ENCODE measurements at regions not wholly inside any gene's neighbourhood (a gene's known extent, or its start where the extent isn't known, plus 50 kb on each side); places are given as distances from the start of the nearest gene placed in this dataset.

DNA sequence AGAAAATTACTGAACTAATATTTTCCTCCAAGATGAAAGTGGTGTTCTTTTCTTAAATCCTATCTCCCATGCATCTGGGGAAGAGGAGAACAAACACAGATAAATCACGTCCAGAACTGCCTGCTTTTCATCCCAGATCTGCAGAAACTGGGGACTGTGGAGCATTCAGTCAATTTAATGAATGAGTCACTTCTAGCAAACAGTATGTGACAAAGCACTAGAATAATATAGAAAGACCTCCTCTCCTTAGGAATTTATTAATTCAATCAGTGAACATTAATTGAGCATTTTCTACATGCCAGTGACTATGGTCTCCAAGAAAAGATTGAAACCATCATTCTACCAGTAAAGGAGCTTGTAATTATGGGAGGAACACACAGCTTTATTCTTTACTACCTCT lies 693.4 kb upstream of the ID2 start:
- intact Hi-C loops (cut with micrococcal nuclease) = no loop called here
- H3K79me2 ChIP-seq (ENCODE audit: insufficient read depth, low read length) = no peaks in the 10 kb centered on the region
- H3K27me3 Mint-ChIP-seq (ENCODE audit: low read depth in 3 of 3) = peaks cover 0 to 3% (median 0%) of the 10 kb centered on the region in 3 donors
- DNase-seq = no peak
- no CpG with 5 or more reads among the region's 1 CpG for WGBS (ENCODE audit: insufficient coverage)
- H3K4me2 ChIP-seq (replicated peaks; ENCODE audit: extremely low read depth, low read length, poor library complexity, severe bottlenecking) = no peak overlapping the region
- H3K9ac ChIP-seq (ENCODE audit: insufficient read depth, low read length, poor library complexity, severe bottlenecking) = no peak overlapping the region
- peaks cover 0 to 8% of the 10 kb centered on the region in 2 donors for H3K4me1 ChIP-seq (ENCODE audit: control insufficient read depth in 1 of 2, insufficient read depth in 2 of 2, low read length in 2 of 2)
- no peaks in the 10 kb centered on the region for H3K9me3 ChIP-seq (replicated peaks in 1 of 2; ENCODE audit: control insufficient read depth in 1 of 2, insufficient read depth in 1 of 2, low read length in 2 of 2)
- H3K27ac Mint-ChIP-seq = no peak overlapping the region
- H3K9me3 Mint-ChIP-seq = peaks cover 0 to 2% (median 0%) of the 10 kb centered on the region in 7 donors
- H2AFZ ChIP-seq (ENCODE audit: insufficient read depth, low read depth, low read length, poor library complexity, severe bottlenecking) = no peak overlapping the region
- no peaks in the 10 kb centered on the region for H3K36me3 ChIP-seq (replicated peaks in 1 of 2; ENCODE audit: control insufficient read depth in 1 of 2, insufficient read depth in 2 of 2, low read length in 2 of 2)
- H3K4me3 Mint-ChIP-seq = no peak overlapping the region
- TF ChIP-seq CTCF (IDR thresholded peaks at IDR 0.05) = no peak
- H4K20me1 ChIP-seq (ENCODE audit: insufficient read depth, low read length) = no peaks in the 10 kb centered on the region
- no peaks in the 10 kb centered on the region for H3K36me3 Mint-ChIP-seq
- no peak overlapping the region for H3K4me3 ChIP-seq (replicated peaks in 1 of 3; ENCODE audit: low read depth in 2 of 3, low read length in 3 of 3)
- no peak overlapping the region for H3K27ac ChIP-seq (ENCODE audit: low read depth in 1 of 2, low read length in 2 of 2)
- H3K4me1 Mint-ChIP-seq = peaks cover 14% of the 10 kb centered on the region
- no peaks in the 10 kb centered on the region for H3K27me3 ChIP-seq (ENCODE audit: control insufficient read depth in 2 of 2, insufficient read depth in 2 of 2, low read length in 2 of 2)

- peaks cover 15% of the 10 kb centered on the region for H3K4me1 Mint-ChIP-seq
- no peak for DNase-seq
- no peaks in the 10 kb centered on the region for H3K27me3 ChIP-seq (ENCODE audit: control insufficient read depth in 2 of 2, insufficient read depth in 2 of 2, low read length in 2 of 2)
- H3K9ac ChIP-seq (ENCODE audit: insufficient read depth, low read length, poor library complexity, severe bottlenecking) = no peak overlapping the region
- H3K4me2 ChIP-seq (replicated peaks; ENCODE audit: extremely low read depth, low read length, poor library complexity, severe bottlenecking) = no peak overlapping the region
- WGBS (ENCODE audit: insufficient coverage) = 95% methylated on average over 5 of the region's 5 CpGs
- no peak overlapping the region for H3K27ac Mint-ChIP-seq
- no peaks in the 10 kb centered on the region for H3K9me3 ChIP-seq (replicated peaks in 1 of 2; ENCODE audit: control insufficient read depth in 1 of 2, insufficient read depth in 1 of 2, low read length in 2 of 2)
- no peaks in the 10 kb centered on the region for H3K79me2 ChIP-seq (ENCODE audit: insufficient read depth, low read length)
- H3K36me3 ChIP-seq (replicated peaks in 1 of 2; ENCODE audit: control insufficient read depth in 1 of 2, insufficient read depth in 2 of 2, low read length in 2 of 2) = no peaks in the 10 kb centered on the region
- no peak for TF ChIP-seq CTCF (IDR thresholded peaks at IDR 0.05)
- H3K27ac ChIP-seq (ENCODE audit: low read depth in 1 of 2, low read length in 2 of 2) = no peak overlapping the region
- H2AFZ ChIP-seq (ENCODE audit: insufficient read depth, low read depth, low read length, poor library complexity, severe bottlenecking) = no peak overlapping the region
- peaks cover 0 to 6% of the 10 kb centered on the region in 2 donors for H3K4me1 ChIP-seq (ENCODE audit: control insufficient read depth in 1 of 2, insufficient read depth in 2 of 2, low read length in 2 of 2)
- intact Hi-C loops (cut with micrococcal nuclease) = no loop called here
- no peaks in the 10 kb centered on the region for H3K36me3 Mint-ChIP-seq
- no peaks in the 10 kb centered on the region for H4K20me1 ChIP-seq (ENCODE audit: insufficient read depth, low read length)
- peaks cover 0 to 2% (median 0%) of the 10 kb centered on the region in 7 donors for H3K9me3 Mint-ChIP-seq
- H3K4me3 ChIP-seq (replicated peaks in 1 of 3; ENCODE audit: low read depth in 2 of 3, low read length in 3 of 3) = no peak overlapping the region
- no peak overlapping the region for H3K4me3 Mint-ChIP-seq
- H3K27me3 Mint-ChIP-seq (ENCODE audit: low read depth in 3 of 3) = peaks cover 0 to 3% (median 0%) of the 10 kb centered on the region in 3 donors
Measured at GRCh38 chr2:7989823-7990222, 692.0 kb upstream of the ID2 start.

All from CD14-positive monocyte (primary cell).